Nephron (organoid): ENCODE measurements at regions not wholly inside any gene's neighbourhood (a gene's known extent, or its start where the extent isn't known, plus 50 kb on each side); places are given as distances from the start of the nearest gene placed in this dataset.

Source experiments
- H3K27ac Mint-ChIP-seq, 3 experiments: 2 replicates each; pipeline ENCODE4 v1.8.0; 2020; ENCODE audit warnings: mixed read lengths in 3 of 3, mild to moderate bottlenecking in 2 of 3, moderate library complexity in 1 of 3
- H3K27me3 Mint-ChIP-seq: 2 replicates; pipeline ENCODE4 v1.8.0; 2021; ENCODE audit warnings: low read depth, mild to moderate bottlenecking, moderate library complexity, mixed read lengths
- H3K36me3 Mint-ChIP-seq: 2 replicates; pipeline ENCODE4 v1.8.0; 2020; ENCODE audit warnings: low read depth, mixed read lengths
- H3K4me1 Mint-ChIP-seq: 2 replicates; pipeline ENCODE4 v1.8.0; 2020; ENCODE audit warnings: mixed read lengths
- H3K4me3 Mint-ChIP-seq, 3 experiments: 2 replicates each; pipeline ENCODE4 v1.8.0; 2020; ENCODE audit warnings: mild to moderate bottlenecking in 3 of 3, mixed read lengths in 3 of 3, moderate library complexity in 2 of 3
- H3K9me3 Mint-ChIP-seq: 2 replicates; pipeline ENCODE4 v1.8.0; 2020; ENCODE audit warnings: mixed read lengths
- CTCF ChIP-seq, 3 experiments: fragments of 200-600 bp; sonication (generic); IDR thresholded peaks; one replicate each; pipeline ENCODE4 v1.5.0; 2021; ENCODE audit warnings: antibody characterized with exemption in 3 of 3; ENCODE audit not compliant: unreplicated experiment in 3 of 3

GRCh38 chr2:120613742-120614571 is 121.7 kb upstream of the GLI2 start:
- TF ChIP-seq CTCF (IDR thresholded peaks at IDR 0.05; ENCODE audit: unreplicated experiment in 3 of 3), result no peak
- peaks cover 22% of the 10 kb centered on the region for H3K4me1 Mint-ChIP-seq
- peak overlapping the region in 1 of 3 experiments; percentile 12 for H3K4me3 Mint-ChIP-seq
- H3K27ac Mint-ChIP-seq, result peak overlapping the region; percentile 54 to 78 (median 71)
- H3K9me3 Mint-ChIP-seq, result no peaks in the 10 kb centered on the region
- H3K27me3 Mint-ChIP-seq, result peaks cover 51% of the 10 kb centered on the region
- no peaks in the 10 kb centered on the region for H3K36me3 Mint-ChIP-seq

DNA sequence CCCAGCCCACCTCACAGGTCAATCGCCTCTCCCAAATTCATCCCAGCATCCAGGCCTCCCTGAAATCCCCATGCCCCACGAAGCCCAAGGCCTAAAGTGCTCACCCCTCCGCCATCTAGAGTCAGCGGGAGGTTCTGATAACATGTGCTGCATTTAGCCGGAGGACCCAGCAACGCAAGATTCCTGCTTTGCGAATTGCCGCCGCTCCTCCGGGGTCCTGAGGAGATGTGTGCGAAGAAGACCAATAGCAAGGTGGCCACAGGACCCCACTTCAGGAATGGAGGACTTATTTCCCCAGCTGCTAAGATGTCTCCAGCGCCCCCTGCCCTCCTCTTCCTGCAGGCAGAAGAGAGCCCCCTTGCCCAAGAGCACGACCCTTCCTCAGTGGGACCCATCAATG is 120.8 kb upstream of the GLI2 start:
- H3K4me3 Mint-ChIP-seq, result no peak overlapping the region
- H3K4me1 Mint-ChIP-seq, result peaks cover 22% of the 10 kb centered on the region
- H3K27ac Mint-ChIP-seq, result no peak overlapping the region
- H3K27me3 Mint-ChIP-seq, result peaks cover 44% of the 10 kb centered on the region
- no peak for TF ChIP-seq CTCF (IDR thresholded peaks at IDR 0.05; ENCODE audit: unreplicated experiment in 3 of 3)
- no peaks in the 10 kb centered on the region for H3K9me3 Mint-ChIP-seq
- H3K36me3 Mint-ChIP-seq, result no peaks in the 10 kb centered on the region

- no peaks in the 10 kb centered on the region for H3K36me3 Mint-ChIP-seq
- no peaks in the 10 kb centered on the region for H3K9me3 Mint-ChIP-seq
- no peak for TF ChIP-seq CTCF (IDR thresholded peaks at IDR 0.05; ENCODE audit: unreplicated experiment in 3 of 3)
- peaks cover 17% of the 10 kb centered on the region for H3K4me1 Mint-ChIP-seq
- H3K27me3 Mint-ChIP-seq, result peaks cover 42% of the 10 kb centered on the region
- no peak overlapping the region for H3K27ac Mint-ChIP-seq
- no peak overlapping the region for H3K4me3 Mint-ChIP-seq
Measured at GRCh38 chr2:120616261-120616660, 119.4 kb upstream of the GLI2 start.

GRCh38 chr2:120617055-120617454 is 118.6 kb upstream of the GLI2 start:
- Mint-ChIP-seq H3K36me3 (no peaks in the 10 kb centered on the region), H3K4me3 (no peak overlapping the region), H3K9me3 (no peaks in the 10 kb centered on the region), H3K27ac (no peak overlapping the region), H3K4me1 (peaks cover 17% of the 10 kb centered on the region), H3K27me3 (peaks cover 40% of the 10 kb centered on the region)
- TF ChIP-seq CTCF (IDR thresholded peaks at IDR 0.05; ENCODE audit: unreplicated experiment in 3 of 3), result no peak

- Mint-ChIP-seq H3K36me3 (no peaks in the 10 kb centered on the region), H3K27ac (no peak overlapping the region), H3K4me3 (no peak overlapping the region), H3K4me1 (peaks cover 7% of the 10 kb centered on the region), H3K9me3 (peaks cover 4% of the 10 kb centered on the region), H3K27me3 (peaks cover 29% of the 10 kb centered on the region)
- TF ChIP-seq CTCF (IDR thresholded peaks at IDR 0.05; ENCODE audit: unreplicated experiment in 3 of 3), result no peak
Measured at GRCh38 chr2:120618830-120619229, 116.8 kb upstream of the GLI2 start.

DNA sequence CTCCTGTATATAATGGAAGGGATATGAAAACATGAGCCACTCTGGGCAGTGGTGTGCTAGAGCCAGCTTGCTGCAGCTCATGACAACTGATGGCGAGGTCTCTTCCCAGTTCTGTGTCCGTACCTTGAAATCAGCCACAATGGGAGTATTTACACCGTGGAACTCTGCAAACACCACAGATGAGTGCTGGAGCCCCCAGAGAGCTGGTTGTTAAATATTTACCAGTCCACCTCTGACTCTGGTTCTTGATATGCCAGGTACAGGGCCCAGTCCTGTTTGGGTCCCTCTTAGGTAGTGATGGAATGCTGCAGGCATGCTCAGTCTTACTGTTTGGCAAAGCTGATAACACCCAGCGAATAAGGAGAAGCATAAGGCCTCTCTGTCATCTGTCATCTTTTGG is 116.1 kb upstream of the GLI2 start:
- Mint-ChIP-seq H3K27me3 (peaks cover 26% of the 10 kb centered on the region), H3K9me3 (peaks cover 4% of the 10 kb centered on the region), H3K36me3 (no peaks in the 10 kb centered on the region), H3K4me3 (no peak overlapping the region), H3K4me1 (no peaks in the 10 kb centered on the region), H3K27ac (no peak overlapping the region)
- TF ChIP-seq CTCF (IDR thresholded peaks at IDR 0.05; ENCODE audit: unreplicated experiment in 3 of 3), result no peak
